A673 (cell line): ENCODE measurements at regions not wholly inside any gene's neighbourhood (a gene's known extent, or its start where the extent isn't known, plus 50 kb on each side); places are given as distances from the start of the nearest gene placed in this dataset.

Experiments used
- BruUV-seq: library from RNA; stranded (reverse); fragments of 400-500 nt; replicated peaks from 2 replicates; lab custom pipeline; 2021; lab: Mats Ljungman, UMichigan
- CTCF ChIA-PET: fragments of 300-600 bp; sonication (Branson Sonifier 250); formaldehyde crosslinking; loops from one replicate; lab custom pipeline; 2022; ENCODE audit warnings: antibody characterized with exemption; lab: Charles Lee
- POLR2A ChIA-PET: fragments of 300-600 bp; sonication (Branson Sonifier 250); formaldehyde crosslinking; loops from one replicate; lab custom pipeline; 2022; ENCODE audit warnings: antibody characterized with exemption; ENCODE audit not compliant: low non-redundant PET; lab: Charles Lee
- DNase-seq: peaks from one replicate; pipeline ENCODE4 v3.0.0-alpha.2; 2015; ENCODE audit warnings: low spot score
- H3K27ac ChIP-seq: fragments of 200-600 bp; sonication (generic); 2 replicates; pipeline ENCODE4 v1.5.1; 2016; ENCODE audit warnings: mixed run types, low read depth, mild to moderate bottlenecking, mixed read lengths, antibody characterized with exemption, low read length; ENCODE audit not compliant: poor library complexity, severe bottlenecking
- H3K27me3 ChIP-seq: fragments of 200-600 bp; sonication (generic); replicated peaks from 2 replicates; pipeline ENCODE4 v1.6.1; 2017; ENCODE audit warnings: mixed run types, low read depth, mild to moderate bottlenecking, mixed read lengths, antibody characterized with exemption, low read length; ENCODE audit not compliant: insufficient read depth, poor library complexity
- H3K36me3 ChIP-seq: fragments of 200-600 bp; sonication (generic); 2 replicates; pipeline ENCODE4 v1.6.1; 2016; ENCODE audit warnings: mixed run types, mild to moderate bottlenecking, mixed read lengths, antibody characterized with exemption, low read length; ENCODE audit not compliant: insufficient read depth, poor library complexity, severe bottlenecking
- H3K4me1 ChIP-seq: fragments of 200-600 bp; sonication (generic); 2 replicates; pipeline ENCODE4 v1.6.1; 2017; ENCODE audit warnings: mixed run types, mild to moderate bottlenecking, mixed read lengths, antibody characterized with exemption, low read length; ENCODE audit not compliant: insufficient read depth, poor library complexity, severe bottlenecking
- H3K4me3 ChIP-seq: fragments of 200-600 bp; sonication (generic); 2 replicates; pipeline ENCODE4 v1.5.1; 2016; ENCODE audit warnings: low read depth, mixed run types, mild to moderate bottlenecking, mixed read lengths, low read length; ENCODE audit not compliant: poor library complexity, severe bottlenecking
- H3K9me3 ChIP-seq: fragments of 200-600 bp; sonication (generic); 2 replicates; pipeline ENCODE4 v1.6.1; 2016; ENCODE audit warnings: mixed run types, low read depth, mild to moderate bottlenecking, mixed read lengths, antibody characterized with exemption, low read length; ENCODE audit not compliant: poor library complexity, severe bottlenecking
- CTCF ChIP-seq: fragments of 300-800, 200-600 bp; sonication (generic); conservative IDR thresholded peaks from 2 replicates; pipeline ENCODE4 v1.5.1; 2017; ENCODE audit warnings: low read depth, mild to moderate bottlenecking, antibody characterized with exemption, low read length, moderate library complexity, mixed read lengths
- EZH2 ChIP-seq: fragments of 200-600 bp; sonication (generic); IDR thresholded peaks from 2 replicates; pipeline ENCODE4 v1.6.1; 2017; ENCODE audit warnings: borderline replicate concordance, low read depth, mild to moderate bottlenecking, mixed read lengths, antibody characterized with exemption, low read length; ENCODE audit not compliant: poor library complexity, severe bottlenecking
- intact Hi-C: fragments of 100-400 bp; cut with micrococcal nuclease; formaldehyde crosslinking; loops from one replicate; pipeline ENCODE4 v1.10.0; 2022; ENCODE audit not compliant: unreplicated experiment

DNA sequence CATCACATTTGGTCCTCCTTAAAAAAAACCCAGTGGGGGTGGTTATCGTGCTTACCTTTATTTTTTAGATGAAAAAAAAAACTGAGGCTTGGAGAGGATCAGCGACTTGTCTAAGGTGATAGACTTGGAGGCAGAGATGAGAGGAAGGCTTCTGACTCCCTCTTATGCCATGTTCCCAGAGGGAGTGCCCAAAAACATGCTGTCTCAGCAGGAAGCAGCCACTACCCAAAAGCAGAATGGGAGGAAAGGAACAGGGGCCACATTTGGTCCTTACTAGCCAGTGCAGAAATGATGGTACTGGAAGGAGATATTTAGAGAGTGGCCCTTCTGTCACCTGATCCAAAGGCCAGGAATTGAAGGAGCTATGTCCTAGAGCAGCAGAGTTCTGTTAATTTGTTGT lies 118.4 kb downstream of the B3GNT2 start:
- Histone ChIP-seq H3K27me3 (no peaks in the 10 kb centered on the region), H3K4me3 (no peak overlapping the region), H3K27ac (no peak overlapping the region), H3K4me1 (no peaks in the 10 kb centered on the region), H3K36me3 (no peaks in the 10 kb centered on the region), H3K9me3 (no peaks in the 10 kb centered on the region)
- no peak for DNase-seq
- POLR2A ChIA-PET: no interaction called here
- no peak for TF ChIP-seq CTCF
- no peak for TF ChIP-seq EZH2
- intact Hi-C loops: no loop called here
- no TSS peak for BruUV-seq
- CTCF ChIA-PET: no interaction called here

GRCh38 chr2:62313449-62314227 lies 117.7 kb downstream of the B3GNT2 start:
- Histone ChIP-seq H3K4me3 (no peak overlapping the region), H3K27ac (no peak overlapping the region), H3K27me3 (no peaks in the 10 kb centered on the region), H3K36me3 (no peaks in the 10 kb centered on the region), H3K9me3 (no peaks in the 10 kb centered on the region), H3K4me1 (no peaks in the 10 kb centered on the region)
- ChIA-PET POLR2A (no interaction called here), CTCF (no interaction called here)
- intact Hi-C loops: no loop called here
- no peak for DNase-seq
- no TSS peak for BruUV-seq
- TF ChIP-seq EZH2 (no peak), CTCF (no peak)

- H3K27ac ChIP-seq: no peak overlapping the region
- H3K4me3 ChIP-seq: no peak overlapping the region
- no peak for DNase-seq
- CTCF ChIA-PET: no interaction called here
- intact Hi-C loops: no loop called here
- no TSS peak for BruUV-seq
- TF ChIP-seq EZH2 (no peak), CTCF (no peak)
- peaks cover 9% of the 10 kb centered on the region for H3K4me1 ChIP-seq
- POLR2A ChIA-PET: no interaction called here
- H3K9me3 ChIP-seq: no peaks in the 10 kb centered on the region
- H3K36me3 ChIP-seq: no peaks in the 10 kb centered on the region
- no peaks in the 10 kb centered on the region for H3K27me3 ChIP-seq
Observed at GRCh38 chr2:62309465-62310091, 113.7 kb downstream of the B3GNT2 start.
